ENCODE measurements at regions not wholly inside any gene's neighbourhood (a gene's known extent, or its start where the extent isn't known, plus 50 kb on each side); places are given as distances from the start of the nearest gene placed in this dataset.

- H3K4me3 ChIP-seq (ENCODE audit: low read depth, low read length): no peak overlapping the region
- TF ChIP-seq CTCF (IDR thresholded peaks at IDR 0.05; ENCODE audit: low read depth, low read length, missing control alignments): no peak
- DNase-seq (ENCODE audit: low read depth): no peak
Measured at GRCh38 chr1:208634346-208635140, 390.4 kb upstream of the PLXNA2 start.

- no peak overlapping the region for H3K4me3 ChIP-seq (ENCODE audit: low read depth, low read length)
- DNase-seq (ENCODE audit: low read depth): no peak
- no peak for TF ChIP-seq CTCF (IDR thresholded peaks at IDR 0.05; ENCODE audit: low read depth, low read length, missing control alignments)
Measured at GRCh38 chr1:208637181-208637580, 393.0 kb upstream of the PLXNA2 start.

- DNase-seq (ENCODE audit: low read depth): no peak
- H3K4me3 ChIP-seq (ENCODE audit: low read depth, low read length): no peak overlapping the region
- no peak for TF ChIP-seq CTCF (IDR thresholded peaks at IDR 0.05; ENCODE audit: low read depth, low read length, missing control alignments)
Measured at GRCh38 chr1:208639382-208639781, 395.2 kb upstream of the PLXNA2 start.

GRCh38 chr1:208640295-208640694 is 396.1 kb upstream of the PLXNA2 start:
- DNase-seq (ENCODE audit: low read depth): no peak
- H3K4me3 ChIP-seq (ENCODE audit: low read depth, low read length): no peak overlapping the region
- TF ChIP-seq CTCF (IDR thresholded peaks at IDR 0.05; ENCODE audit: low read depth, low read length, missing control alignments): no peak

- no peak overlapping the region for H3K4me3 ChIP-seq (ENCODE audit: low read depth, low read length)
- no peak for TF ChIP-seq CTCF (IDR thresholded peaks at IDR 0.05; ENCODE audit: low read depth, low read length, missing control alignments)
- DNase-seq (ENCODE audit: low read depth): no peak
Measured at GRCh38 chr1:208641579-208642280, 397.5 kb upstream of the PLXNA2 start.

- no peak for DNase-seq (ENCODE audit: low read depth)
- TF ChIP-seq CTCF (IDR thresholded peaks at IDR 0.05; ENCODE audit: low read depth, low read length, missing control alignments): no peak
- no peak overlapping the region for H3K4me3 ChIP-seq (ENCODE audit: low read depth, low read length)
Measured at GRCh38 chr1:208643005-208643597, 398.9 kb upstream of the PLXNA2 start.
